H1 (cell line): ENCODE measurements at regions not wholly inside any gene's neighbourhood (a gene's known extent, or its start where the extent isn't known, plus 50 kb on each side); places are given as distances from the start of the nearest gene placed in this dataset.

Experiments used
- CTCF ChIA-PET: fragments of 300-600 bp; sonication (Branson Sonifier 250); formaldehyde crosslinking; loops from one replicate; lab custom pipeline; 2021; ENCODE audit not compliant: partially characterized antibody; lab: Charles Lee
- POLR2A ChIA-PET: fragments of 300-600 bp; sonication (Branson Sonifier 250); formaldehyde crosslinking; loops from one replicate; lab custom pipeline; 2021; ENCODE audit warnings: inconsistent platforms; ENCODE audit not compliant: partially characterized antibody; lab: Charles Lee
- DNase-seq, 2 experiments: peaks; one replicate each; pipeline versions ENCODE4 v3.0.0 to v3.0.0-alpha.2; 2010 to 2022; ENCODE audit warnings: low spot score in 2 of 2, low read depth in 1 of 2, mixed read lengths in 1 of 2
- FAIRE-seq: peaks from 2 replicates; lab custom pipeline; 2011; peaks lifted over from hg19 to GRCh38; lab: Jason Lieb, UNC
- H2AFZ ChIP-seq: 2 replicates; pipeline ENCODE4 v1.8.1; 2012; ENCODE audit warnings: low read length, inconsistent platforms
- H2AK5ac ChIP-seq: 2 replicates; pipeline ENCODE4 v1.6.1; 2013; ENCODE audit warnings: low read depth, low read length
- H2BK120ac ChIP-seq: replicated peaks from 2 replicates; pipeline ENCODE3; 2013; ENCODE audit warnings: low read depth, low read length, inconsistent platforms
- H2BK12ac ChIP-seq: 2 replicates; pipeline ENCODE4 v1.6.1; 2013; ENCODE audit warnings: low read depth, low read length
- H2BK15ac ChIP-seq: 2 replicates; pipeline ENCODE4 v1.6.1; 2013; ENCODE audit warnings: low read length
- H2BK20ac ChIP-seq: 2 replicates; pipeline ENCODE4 v1.6.1; 2013; ENCODE audit warnings: low read length
- H2BK5ac ChIP-seq: 2 replicates; pipeline ENCODE4 v1.6.1; 2013; ENCODE audit warnings: low read depth, low read length
- H3K14ac ChIP-seq: 2 replicates; pipeline ENCODE4 v1.6.1; 2013; ENCODE audit warnings: inconsistent platforms; ENCODE audit not compliant: insufficient read length
- H3K18ac ChIP-seq: 2 replicates; pipeline ENCODE4 v1.6.1; 2013; ENCODE audit warnings: low read length; ENCODE audit errors: extremely low read depth
- H3K23ac ChIP-seq: 2 replicates; pipeline ENCODE4 v1.6.1; 2013; ENCODE audit warnings: inconsistent platforms; ENCODE audit not compliant: insufficient read length
- H3K23me2 ChIP-seq: 2 replicates; pipeline ENCODE4 v1.6.1; 2013; ENCODE audit warnings: low read depth, low read length
- H3K27ac ChIP-seq: 2 replicates; pipeline ENCODE4 v1.6.1; 2011; ENCODE audit warnings: low read depth, low read length, inconsistent platforms
- H3K27me3 ChIP-seq, 4 experiments: replicated peaks in 1 of 4; 1 replicate in 1 of 4; 2 replicates in 3 of 4; pipeline versions ENCODE4 v1.6.1 to v1.8.1; 2011 to 2013; ENCODE audit warnings: low read length in 3 of 4, mild to moderate bottlenecking in 3 of 4, inconsistent platforms in 2 of 4, mixed read lengths in 2 of 4, moderate library complexity in 1 of 4; ENCODE audit not compliant: control insufficient read depth in 3 of 4, insufficient read depth in 3 of 4; ENCODE audit errors: extremely low read depth in 1 of 4
- H3K36me3 ChIP-seq, 4 experiments: 2 replicates each; pipeline versions ENCODE4 v1.6.1 to v1.8.1; 2011 to 2013; ENCODE audit warnings: mild to moderate bottlenecking in 4 of 4, low read length in 3 of 4, moderate library complexity in 2 of 4, control low read depth in 1 of 4, inconsistent platforms in 1 of 4; ENCODE audit not compliant: insufficient read depth in 4 of 4, control insufficient read depth in 2 of 4
- H3K4ac ChIP-seq: replicated peaks from 2 replicates; pipeline ENCODE3; 2013; ENCODE audit warnings: low read length, low read depth, mixed read lengths, inconsistent platforms; ENCODE audit not compliant: insufficient read length
- H3K4me1 ChIP-seq, 4 experiments: replicated peaks in 1 of 4; 1 replicate in 1 of 4; 2 replicates in 3 of 4; pipeline versions ENCODE4 v1.6.1 to v1.8.1; 2011 to 2013; ENCODE audit warnings: low read length in 3 of 4, inconsistent platforms in 2 of 4, mixed read lengths in 1 of 4; ENCODE audit not compliant: insufficient read depth in 4 of 4, control insufficient read depth in 3 of 4
- H3K4me2 ChIP-seq, 2 experiments: 2 replicates each; pipeline versions ENCODE4 v1.6.1 to v1.8.1; 2011 to 2013; ENCODE audit warnings: low read depth in 2 of 2, low read length in 2 of 2, control low read depth in 1 of 2, inconsistent platforms in 1 of 2, mild to moderate bottlenecking in 1 of 2; ENCODE audit not compliant: insufficient read depth in 1 of 2
- H3K4me3 ChIP-seq, 4 experiments: fragments of 200-600, 300-600 bp in 1 of 4; sonication (generic), shearing (Covaris generic), sonication (Bioruptor Twin) in 1 of 4; 2 replicates each; pipeline versions ENCODE4 v1.5.1 to v1.8.1; 2011 to 2016; ENCODE audit warnings: low read length in 4 of 4, low read depth in 3 of 4, control low read depth in 2 of 4, inconsistent platforms in 2 of 4, mild to moderate bottlenecking in 2 of 4, mixed read lengths in 1 of 4, moderate library complexity in 1 of 4; ENCODE audit not compliant: insufficient read depth in 2 of 4; ENCODE audit errors: extremely low read depth in 1 of 4
- H3K56ac ChIP-seq: replicated peaks from 2 replicates; pipeline ENCODE3; 2013; ENCODE audit warnings: low read depth, mild to moderate bottlenecking, mixed read lengths, low read length, inconsistent platforms; ENCODE audit not compliant: insufficient read length
- H3K79me1 ChIP-seq: 2 replicates; pipeline ENCODE4 v1.6.1; 2013; ENCODE audit warnings: low read depth, low read length, control low read depth
- H3K79me2 ChIP-seq, 2 experiments: 2 replicates each; pipeline versions ENCODE4 v1.6.1 to v1.8.1; 2012 to 2013; ENCODE audit warnings: low read length in 2 of 2, mild to moderate bottlenecking in 2 of 2, inconsistent platforms in 1 of 2; ENCODE audit not compliant: insufficient read depth in 2 of 2, control insufficient read depth in 1 of 2
- H3K9ac ChIP-seq, 4 experiments: replicated peaks in 1 of 4; 1 replicate in 1 of 4; 2 replicates in 3 of 4; pipeline versions ENCODE4 v1.6.1 to v1.8.1; 2011 to 2013; ENCODE audit warnings: low read depth in 3 of 4, low read length in 3 of 4, control low read depth in 2 of 4, mild to moderate bottlenecking in 2 of 4, moderate library complexity in 2 of 4, inconsistent platforms in 1 of 4; ENCODE audit errors: extremely low read depth in 1 of 4
- H3K9me3 ChIP-seq, 2 experiments: 2 replicates each; pipeline versions ENCODE4 v1.6.1 to v1.8.1; 2012 to 2013; ENCODE audit warnings: mild to moderate bottlenecking in 2 of 2, moderate library complexity in 2 of 2, control low read depth in 1 of 2, inconsistent platforms in 1 of 2, low read depth in 1 of 2, low read length in 1 of 2, mixed read lengths in 1 of 2; ENCODE audit not compliant: insufficient read depth in 2 of 2
- H4K20me1 ChIP-seq, 2 experiments: replicated peaks in 1 of 2; 2 replicates each; pipeline versions ENCODE3 to v1.8.1; 2011 to 2013; ENCODE audit warnings: inconsistent platforms in 2 of 2, low read length in 2 of 2, mild to moderate bottlenecking in 1 of 2; ENCODE audit not compliant: insufficient read depth in 2 of 2, control insufficient read depth in 1 of 2
- H4K5ac ChIP-seq: 2 replicates; pipeline ENCODE4 v1.6.1; 2013; ENCODE audit warnings: low read length, low read depth, mixed read lengths, inconsistent platforms; ENCODE audit not compliant: insufficient read length
- H4K8ac ChIP-seq: 2 replicates; pipeline ENCODE4 v1.8.0; 2013; ENCODE audit warnings: mild to moderate bottlenecking, moderate library complexity, low read length, inconsistent platforms; ENCODE audit not compliant: insufficient read depth; ENCODE audit errors: extremely low read depth
- H4K91ac ChIP-seq: replicated peaks from 2 replicates; pipeline ENCODE3; 2013; ENCODE audit warnings: low read length, mixed read lengths, inconsistent platforms; ENCODE audit not compliant: insufficient read length
- MAX ChIP-seq: IDR thresholded peaks from 2 replicates; pipeline ENCODE4 v1.6.1; 2012; ENCODE audit warnings: inconsistent platforms
- WGBS, 2 experiments: shearing (Covaris generic) in 1 of 2; methylation state at CpG; one replicate each; pipeline versions ENCODE4 v1.1.6 to v1.1.7; 2013 to 2015; ENCODE audit warnings: low lambda C conversion rate in 2 of 2, mixed read lengths in 2 of 2, inconsistent platforms in 1 of 2, low coverage in 1 of 2, missing lambda C conversion rate in 1 of 2; ENCODE audit not compliant: insufficient replicate concordance in 2 of 2, insufficient coverage in 1 of 2, insufficient read length in 1 of 2; ENCODE audit errors: extremely low coverage in 1 of 2, missing lambda C conversion rate in 1 of 2; 5-methylcytosine and 5-hydroxymethylcytosine counted together

GRCh38 chr13:90798381-90798780, 549.1 kb upstream of the MIR17HG start:
- 100% methylated on average over 3 of the region's 3 CpGs; no CpG with 5 or more reads in 1 of the 2 experiments for WGBS, 2 experiments

More at GRCh38 chr13:90798381-90798780, 549.1 kb upstream of the MIR17HG start:
- Histone ChIP-seq H3K79me2 (no peaks in the 10 kb centered on the region), H2AFZ (no peak overlapping the region), H3K23me2 (no peaks in the 10 kb centered on the region), H2BK20ac (no peak overlapping the region), H3K4me1 (no peaks in the 10 kb centered on the region), H4K5ac (no peak overlapping the region), H3K14ac (no peak overlapping the region), H2BK15ac (no peak overlapping the region), H3K18ac (no peak overlapping the region), H4K91ac (no peak overlapping the region), H3K56ac (no peak overlapping the region), H3K36me3 (no peaks in the 10 kb centered on the region), H3K4me3 (no peak overlapping the region), H2AK5ac (no peak overlapping the region), H3K9ac (no peak overlapping the region), H3K23ac (no peak overlapping the region), H2BK5ac (no peak overlapping the region), H3K9me3 (no peaks in the 10 kb centered on the region), H2BK120ac (no peak overlapping the region), H3K27ac (no peak overlapping the region), H2BK12ac (no peak overlapping the region), H3K27me3 (no peaks in the 10 kb centered on the region), H4K20me1 (no peaks in the 10 kb centered on the region), H3K79me1 (no peaks in the 10 kb centered on the region), H3K4ac (no peak overlapping the region), H3K4me2 (no peak overlapping the region), H4K8ac (no peak overlapping the region)
- no peak for DNase-seq
- POLR2A ChIA-PET = no interaction called here
- CTCF ChIA-PET = no interaction called here
- no peak for FAIRE-seq
- no peak for TF ChIP-seq MAX
